ENCODE measurements at regions not wholly inside any gene's neighbourhood (a gene's known extent, or its start where the extent isn't known, plus 50 kb on each side); places are given as distances from the start of the nearest gene placed in this dataset.
"Not testable (repeated sequence)": the region's sequence is repeated elsewhere in the genome, so short reads cannot be mapped to it uniquely, and the experiment has no call there.

DNA sequence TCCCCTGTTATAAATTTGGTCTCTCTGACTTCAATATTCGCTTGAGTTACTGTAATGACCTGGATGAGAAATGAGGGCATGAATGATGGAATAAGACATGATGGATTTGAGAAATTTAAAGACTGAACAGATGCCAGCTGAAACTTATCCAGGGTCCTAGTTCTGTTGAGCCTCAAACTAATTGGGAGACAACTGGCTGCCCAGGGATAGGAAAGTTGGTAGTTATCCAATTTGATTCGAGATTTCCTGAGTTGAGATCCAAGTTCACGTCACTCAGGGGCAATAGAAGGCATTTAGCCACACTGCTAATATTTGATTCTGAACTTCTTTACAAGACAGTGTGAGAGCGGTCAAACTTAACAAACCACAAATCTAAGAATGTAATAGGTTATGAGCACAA is 159.0 kb upstream of the CXCL13 start:
- no peaks in the 10 kb centered on the region for H3K36me3 ChIP-seq
- no peak for DNase-seq
- peaks cover 0 to 36% (median 16%) of the 10 kb centered on the region in 4 donors for H3K4me1 ChIP-seq
- intact Hi-C loops (cut with DNase I; ENCODE audit: low total_unique reads) = no loop called here
- no peaks in the 10 kb centered on the region for H3K27me3 ChIP-seq
- no peaks in the 10 kb centered on the region for H3K9me3 ChIP-seq
- H3K27ac ChIP-seq = peak overlapping the region; percentile 8 to 16
- TF ChIP-seq, protein P1, sequence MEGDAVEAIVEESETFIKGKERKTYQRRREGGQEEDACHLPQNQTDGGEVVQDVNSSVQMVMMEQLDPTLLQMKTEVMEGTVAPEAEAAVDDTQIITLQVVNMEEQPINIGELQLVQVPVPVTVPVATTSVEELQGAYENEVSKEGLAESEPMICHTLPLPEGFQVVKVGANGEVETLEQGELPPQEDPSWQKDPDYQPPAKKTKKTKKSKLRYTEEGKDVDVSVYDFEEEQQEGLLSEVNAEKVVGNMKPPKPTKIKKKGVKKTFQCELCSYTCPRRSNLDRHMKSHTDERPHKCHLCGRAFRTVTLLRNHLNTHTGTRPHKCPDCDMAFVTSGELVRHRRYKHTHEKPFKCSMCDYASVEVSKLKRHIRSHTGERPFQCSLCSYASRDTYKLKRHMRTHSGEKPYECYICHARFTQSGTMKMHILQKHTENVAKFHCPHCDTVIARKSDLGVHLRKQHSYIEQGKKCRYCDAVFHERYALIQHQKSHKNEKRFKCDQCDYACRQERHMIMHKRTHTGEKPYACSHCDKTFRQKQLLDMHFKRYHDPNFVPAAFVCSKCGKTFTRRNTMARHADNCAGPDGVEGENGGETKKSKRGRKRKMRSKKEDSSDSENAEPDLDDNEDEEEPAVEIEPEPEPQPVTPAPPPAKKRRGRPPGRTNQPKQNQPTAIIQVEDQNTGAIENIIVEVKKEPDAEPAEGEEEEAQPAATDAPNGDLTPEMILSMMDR (IDR thresholded peaks at IDR 0.05) = no peak
- no peak overlapping the region for H3K4me3 ChIP-seq

- TF ChIP-seq, protein P1 (IDR thresholded peaks at IDR 0.05) = no peak
- H3K27me3 ChIP-seq = no peaks in the 10 kb centered on the region
- no peak for DNase-seq
- no peaks in the 10 kb centered on the region for H3K9me3 ChIP-seq
- H3K4me1 ChIP-seq = peaks cover 0 to 24% (median 7%) of the 10 kb centered on the region in 4 donors
- intact Hi-C loops (cut with DNase I; ENCODE audit: low total_unique reads) = no loop called here
- no peak overlapping the region for H3K27ac ChIP-seq
- H3K36me3 ChIP-seq = no peaks in the 10 kb centered on the region
- H3K4me3 ChIP-seq = no peak overlapping the region
Observed at GRCh38 chr4:77449171-77449570, 156.4 kb upstream of the CXCL13 start.

GRCh38 chr4:77450006-77450405 is 155.6 kb upstream of the CXCL13 start:
- H3K4me3 ChIP-seq = no peak overlapping the region
- intact Hi-C loops (cut with DNase I; ENCODE audit: low total_unique reads) = no loop called here
- H3K36me3 ChIP-seq = no peaks in the 10 kb centered on the region
- H3K4me1 ChIP-seq = peaks cover 0 to 24% (median 6%) of the 10 kb centered on the region in 4 donors
- no peaks in the 10 kb centered on the region for H3K27me3 ChIP-seq
- no peak for DNase-seq
- TF ChIP-seq, protein P1 (IDR thresholded peaks at IDR 0.05) = no peak
- no peaks in the 10 kb centered on the region for H3K9me3 ChIP-seq
- H3K27ac ChIP-seq = no peak overlapping the region

- Histone ChIP-seq H3K4me1 (peaks cover 0 to 13% (median 4%) of the 10 kb centered on the region in 4 donors), H3K27me3 (no peaks in the 10 kb centered on the region), H3K27ac (no peak overlapping the region), H3K36me3 (no peaks in the 10 kb centered on the region), H3K4me3 (no peak overlapping the region), H3K9me3 (no peaks in the 10 kb centered on the region)
- no peak for DNase-seq
- intact Hi-C loops (cut with DNase I; ENCODE audit: low total_unique reads) = no loop called here
- TF ChIP-seq, protein P1 (IDR thresholded peaks at IDR 0.05) = no peak
Observed at GRCh38 chr4:77451530-77451929, 154.1 kb upstream of the CXCL13 start.

- H3K4me3 ChIP-seq; H3K27ac ChIP-seq; DNase-seq; H3K27me3 ChIP-seq; H3K4me1 ChIP-seq; intact Hi-C loops (cut with DNase I; ENCODE audit: low total_unique reads); H3K36me3 ChIP-seq; H3K9me3 ChIP-seq: not testable (repeated sequence)
Observed at GRCh38 chr4:77452117-77452516, 153.5 kb upstream of the CXCL13 start.

- H3K4me1 ChIP-seq = no peaks in the 10 kb centered on the region
- intact Hi-C loops (cut with DNase I; ENCODE audit: low total_unique reads) = no loop called here
- H3K36me3 ChIP-seq = no peaks in the 10 kb centered on the region
- no peak overlapping the region for H3K4me3 ChIP-seq
- no peak overlapping the region for H3K27ac ChIP-seq
- DNase-seq = no peak
- no peaks in the 10 kb centered on the region for H3K9me3 ChIP-seq
- no peaks in the 10 kb centered on the region for H3K27me3 ChIP-seq
- TF ChIP-seq, protein P1 (IDR thresholded peaks at IDR 0.05) = no peak
Observed at GRCh38 chr4:77453911-77454310, 151.7 kb upstream of the CXCL13 start.

Data from tibial artery (tissue), 4 donors.